ENCODE measurements at regions not wholly inside any gene's neighbourhood (a gene's known extent, or its start where the extent isn't known, plus 50 kb on each side); places are given as distances from the start of the nearest gene placed in this dataset.

DNA sequence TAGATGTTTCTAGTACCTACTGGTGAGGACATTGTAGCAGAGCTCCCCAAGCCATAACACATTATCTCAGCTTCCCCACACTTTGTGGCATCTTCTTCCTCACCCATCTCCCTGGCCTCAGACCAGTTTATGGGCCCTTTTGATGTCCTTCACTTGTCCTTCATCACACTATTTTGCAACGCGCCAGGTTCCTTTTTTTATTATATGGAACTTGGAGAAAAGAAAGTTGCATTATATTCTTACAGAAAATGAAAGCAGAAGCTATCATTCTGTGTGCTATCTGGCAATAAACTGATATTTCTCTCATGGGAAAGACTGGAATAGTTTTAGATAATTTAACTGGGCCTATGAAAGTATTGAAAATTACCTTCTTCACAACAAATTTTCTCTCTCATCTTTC is 196.9 kb upstream of the ETV3 start:
- TF ChIP-seq, protein P1, sequence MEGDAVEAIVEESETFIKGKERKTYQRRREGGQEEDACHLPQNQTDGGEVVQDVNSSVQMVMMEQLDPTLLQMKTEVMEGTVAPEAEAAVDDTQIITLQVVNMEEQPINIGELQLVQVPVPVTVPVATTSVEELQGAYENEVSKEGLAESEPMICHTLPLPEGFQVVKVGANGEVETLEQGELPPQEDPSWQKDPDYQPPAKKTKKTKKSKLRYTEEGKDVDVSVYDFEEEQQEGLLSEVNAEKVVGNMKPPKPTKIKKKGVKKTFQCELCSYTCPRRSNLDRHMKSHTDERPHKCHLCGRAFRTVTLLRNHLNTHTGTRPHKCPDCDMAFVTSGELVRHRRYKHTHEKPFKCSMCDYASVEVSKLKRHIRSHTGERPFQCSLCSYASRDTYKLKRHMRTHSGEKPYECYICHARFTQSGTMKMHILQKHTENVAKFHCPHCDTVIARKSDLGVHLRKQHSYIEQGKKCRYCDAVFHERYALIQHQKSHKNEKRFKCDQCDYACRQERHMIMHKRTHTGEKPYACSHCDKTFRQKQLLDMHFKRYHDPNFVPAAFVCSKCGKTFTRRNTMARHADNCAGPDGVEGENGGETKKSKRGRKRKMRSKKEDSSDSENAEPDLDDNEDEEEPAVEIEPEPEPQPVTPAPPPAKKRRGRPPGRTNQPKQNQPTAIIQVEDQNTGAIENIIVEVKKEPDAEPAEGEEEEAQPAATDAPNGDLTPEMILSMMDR (IDR thresholded peaks at IDR 0.05), result no peak
- no peak for TF ChIP-seq POLR2A (IDR thresholded peaks at IDR 0.05)

All from lower leg skin (tissue), 3 donors.